Erythroblast (primary cell): ENCODE measurements at regions not wholly inside any gene's neighbourhood (a gene's known extent, or its start where the extent isn't known, plus 50 kb on each side); places are given as distances from the start of the nearest gene placed in this dataset.

ENCODE experiments used
- GATA1 ChIP-seq: IDR thresholded peaks from 2 replicates; pipeline ENCODE4 v1.6.1; 2011; ENCODE audit warnings: low read depth, mild to moderate bottlenecking, control low read depth, low read length, moderate library complexity
- POLR2A ChIP-seq: IDR thresholded peaks from 2 replicates; pipeline ENCODE4 v1.6.1; 2011; ENCODE audit warnings: mild to moderate bottlenecking, low read length

DNA sequence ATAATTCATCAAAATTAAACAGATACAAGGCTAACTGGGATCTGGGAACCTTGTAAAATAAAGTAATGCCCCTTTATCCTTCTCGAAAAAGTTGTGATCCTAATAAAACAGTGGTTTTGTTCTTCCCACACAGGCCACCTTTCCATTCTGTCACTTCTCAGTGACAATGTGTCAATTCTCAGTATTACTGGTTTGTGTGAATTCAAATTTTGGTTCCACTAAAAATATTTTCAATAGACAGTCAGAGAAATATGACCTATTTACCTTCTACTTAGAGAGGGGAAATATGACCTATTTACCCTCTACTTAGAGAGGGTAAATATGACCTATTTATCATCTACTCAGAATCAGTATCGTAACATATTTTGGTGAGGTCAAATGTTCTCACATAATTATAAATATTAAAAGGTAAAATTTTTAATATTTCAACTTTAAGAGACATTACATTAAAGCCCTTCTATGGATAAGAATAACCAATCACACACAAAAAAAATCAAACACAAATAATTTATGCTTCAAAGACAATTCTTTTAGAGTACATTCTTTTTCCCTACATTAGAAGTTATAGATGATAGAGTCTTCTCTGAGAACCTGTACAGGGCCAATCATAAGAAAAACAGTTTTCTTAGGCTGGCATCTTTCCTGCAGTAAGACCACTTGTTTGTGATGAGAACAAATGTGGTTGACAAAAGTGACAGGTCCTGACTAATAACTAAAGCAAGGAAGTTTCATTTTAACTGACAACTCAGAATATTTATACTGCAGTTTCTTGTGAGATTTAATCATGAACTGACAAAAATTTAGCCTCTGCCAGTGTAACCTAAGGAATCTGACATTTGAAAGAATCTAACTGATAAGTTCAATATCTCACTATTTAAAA is 323.3 kb downstream of the DIPK2A start:
- TF ChIP-seq POLR2A (no peak), GATA1 (no peak)
